BE2C (cell line): ENCODE measurements at regions not wholly inside any gene's neighbourhood (a gene's known extent, or its start where the extent isn't known, plus 50 kb on each side); places are given as distances from the start of the nearest gene placed in this dataset.

ENCODE experiments used
- DNase-seq: peaks from one replicate; pipeline ENCODE4 v3.0.0-alpha.2; 2020
- H3K27me3 ChIP-seq: fragments of 250-450 bp; sonication (Bioruptor Pico); 2 replicates; pipeline ENCODE4 v1.5.1; 2020; ENCODE audit warnings: mild to moderate bottlenecking
- H3K36me3 ChIP-seq: fragments of 250-450 bp; sonication (Bioruptor Pico); 2 replicates; pipeline ENCODE4 v1.5.1; 2020; ENCODE audit warnings: mild to moderate bottlenecking
- H3K4me1 ChIP-seq: fragments of 250-450 bp; sonication (Bioruptor Pico); 2 replicates; pipeline ENCODE4 v1.5.1; 2020
- H3K4me3 ChIP-seq: 2 replicates; pipeline ENCODE4 v1.5.1; 2011; ENCODE audit warnings: low read depth, low read length
- H3K9me3 ChIP-seq: fragments of 250-450 bp; sonication (Bioruptor Pico); 2 replicates; pipeline ENCODE4 v1.5.1; 2020
- TF ChIP-seq, protein P1 (sequence below): IDR thresholded peaks from 2 replicates; pipeline ENCODE4 v1.5.1; 2012; ENCODE audit warnings: mild to moderate bottlenecking, low read depth, low read length

DNA sequence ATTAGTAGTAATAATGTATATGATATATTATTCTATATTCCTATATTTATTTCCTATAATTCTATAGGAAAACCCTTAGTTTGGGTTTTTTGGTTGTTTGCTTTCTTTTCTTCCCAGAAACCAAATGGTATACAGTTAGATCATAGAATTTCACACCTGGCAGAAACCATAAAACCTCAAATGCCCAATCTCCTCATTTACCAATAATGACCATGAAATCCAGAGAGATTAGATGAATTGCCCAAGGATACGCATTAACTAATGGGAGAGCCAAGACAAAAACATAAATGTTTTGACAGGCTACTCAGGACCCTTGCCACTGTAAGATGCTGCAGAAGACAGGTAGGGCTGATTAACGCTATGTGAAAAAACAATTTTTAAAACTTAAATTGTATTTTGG lies 158.7 kb upstream of the FST start:
- Histone ChIP-seq H3K9me3 (no peaks in the 10 kb centered on the region), H3K4me1 (no peaks in the 10 kb centered on the region), H3K4me3 (no peak overlapping the region), H3K27me3 (no peaks in the 10 kb centered on the region), H3K36me3 (no peaks in the 10 kb centered on the region)
- DNase-seq, result no peak
- TF ChIP-seq, protein P1, sequence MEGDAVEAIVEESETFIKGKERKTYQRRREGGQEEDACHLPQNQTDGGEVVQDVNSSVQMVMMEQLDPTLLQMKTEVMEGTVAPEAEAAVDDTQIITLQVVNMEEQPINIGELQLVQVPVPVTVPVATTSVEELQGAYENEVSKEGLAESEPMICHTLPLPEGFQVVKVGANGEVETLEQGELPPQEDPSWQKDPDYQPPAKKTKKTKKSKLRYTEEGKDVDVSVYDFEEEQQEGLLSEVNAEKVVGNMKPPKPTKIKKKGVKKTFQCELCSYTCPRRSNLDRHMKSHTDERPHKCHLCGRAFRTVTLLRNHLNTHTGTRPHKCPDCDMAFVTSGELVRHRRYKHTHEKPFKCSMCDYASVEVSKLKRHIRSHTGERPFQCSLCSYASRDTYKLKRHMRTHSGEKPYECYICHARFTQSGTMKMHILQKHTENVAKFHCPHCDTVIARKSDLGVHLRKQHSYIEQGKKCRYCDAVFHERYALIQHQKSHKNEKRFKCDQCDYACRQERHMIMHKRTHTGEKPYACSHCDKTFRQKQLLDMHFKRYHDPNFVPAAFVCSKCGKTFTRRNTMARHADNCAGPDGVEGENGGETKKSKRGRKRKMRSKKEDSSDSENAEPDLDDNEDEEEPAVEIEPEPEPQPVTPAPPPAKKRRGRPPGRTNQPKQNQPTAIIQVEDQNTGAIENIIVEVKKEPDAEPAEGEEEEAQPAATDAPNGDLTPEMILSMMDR, result no peak

DNA sequence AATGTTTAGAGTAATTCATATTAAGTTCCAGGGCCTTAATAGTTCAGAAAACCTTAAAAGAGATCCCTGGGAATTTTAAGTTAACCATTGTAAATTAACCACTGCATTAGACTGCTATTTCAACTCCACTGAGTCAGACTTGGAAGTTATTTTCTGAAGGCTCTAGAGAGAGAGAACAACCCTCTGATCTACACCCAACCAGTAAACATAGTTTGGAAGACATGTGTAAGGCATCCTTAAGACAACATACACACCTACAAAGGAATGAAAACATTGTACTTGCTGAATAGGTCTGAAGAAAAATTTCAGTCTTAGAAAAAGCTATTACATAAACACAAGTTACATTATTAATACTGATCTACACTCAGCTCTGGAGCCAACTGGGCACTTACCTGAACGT lies 158.2 kb upstream of the FST start:
- H3K4me1 ChIP-seq, result no peaks in the 10 kb centered on the region
- no peaks in the 10 kb centered on the region for H3K36me3 ChIP-seq
- TF ChIP-seq, protein P1, result no peak
- DNase-seq, result no peak
- no peak overlapping the region for H3K4me3 ChIP-seq
- H3K9me3 ChIP-seq, result no peaks in the 10 kb centered on the region
- H3K27me3 ChIP-seq, result no peaks in the 10 kb centered on the region

DNA sequence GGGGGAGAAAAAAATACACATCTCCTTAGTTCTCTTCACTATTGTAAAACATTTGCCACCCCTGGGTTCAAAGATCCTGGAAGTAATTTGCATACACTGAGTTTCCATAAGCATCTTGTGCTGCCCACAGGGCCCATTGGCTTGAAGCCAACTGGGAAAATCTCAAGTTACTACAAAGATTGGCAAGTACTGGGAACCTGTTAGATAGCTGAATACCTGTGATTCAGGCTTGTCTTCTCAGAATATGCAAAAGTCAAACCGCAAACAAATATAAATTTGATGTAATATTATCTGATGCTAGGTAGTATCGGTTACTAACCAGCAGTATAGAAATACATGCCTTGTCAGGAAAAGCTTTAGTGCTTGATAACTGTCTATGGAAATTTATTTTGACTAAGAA lies 156.9 kb upstream of the FST start:
- Histone ChIP-seq H3K9me3 (no peaks in the 10 kb centered on the region), H3K4me3 (no peak overlapping the region), H3K36me3 (no peaks in the 10 kb centered on the region), H3K4me1 (no peaks in the 10 kb centered on the region), H3K27me3 (no peaks in the 10 kb centered on the region)
- DNase-seq, result no peak
- TF ChIP-seq, protein P1, result no peak

DNA sequence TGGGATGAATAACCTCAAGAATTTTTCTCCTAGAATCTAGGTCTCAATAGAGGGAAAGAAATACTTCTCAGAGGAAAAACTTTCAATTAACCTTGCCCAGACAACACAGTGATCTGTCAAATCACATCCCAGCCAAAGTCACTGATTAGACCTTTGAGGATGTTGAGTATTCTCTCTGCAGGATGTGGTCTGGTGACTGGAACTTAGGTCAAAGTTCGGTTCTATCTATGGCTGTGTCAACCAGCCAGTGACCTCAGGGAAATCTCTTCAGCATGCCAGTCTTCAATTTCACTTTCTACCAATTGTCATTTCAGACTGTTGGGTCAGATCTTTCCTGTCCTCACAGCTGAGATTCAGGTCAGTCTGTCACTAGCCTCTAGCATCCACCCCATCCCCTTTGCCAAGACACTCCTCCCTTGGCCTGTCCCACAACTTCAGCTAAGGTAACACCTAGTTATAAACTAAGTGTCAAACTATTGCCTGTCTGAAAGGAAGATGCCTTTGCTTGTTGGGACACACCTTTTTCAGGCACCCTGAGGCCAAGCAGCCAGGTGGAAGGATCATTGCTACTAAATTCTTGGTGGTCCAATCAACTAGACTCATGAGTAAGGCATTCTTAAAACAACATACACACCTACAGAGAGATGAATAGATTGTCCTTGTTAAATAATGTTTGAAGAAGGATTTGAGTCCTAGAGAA lies 156.3 kb upstream of the FST start:
- no peak for DNase-seq
- Histone ChIP-seq H3K4me1 (no peaks in the 10 kb centered on the region), H3K36me3 (no peaks in the 10 kb centered on the region), H3K27me3 (no peaks in the 10 kb centered on the region), H3K9me3 (no peaks in the 10 kb centered on the region), H3K4me3 (no peak overlapping the region)
- TF ChIP-seq, protein P1, result no peak

DNA sequence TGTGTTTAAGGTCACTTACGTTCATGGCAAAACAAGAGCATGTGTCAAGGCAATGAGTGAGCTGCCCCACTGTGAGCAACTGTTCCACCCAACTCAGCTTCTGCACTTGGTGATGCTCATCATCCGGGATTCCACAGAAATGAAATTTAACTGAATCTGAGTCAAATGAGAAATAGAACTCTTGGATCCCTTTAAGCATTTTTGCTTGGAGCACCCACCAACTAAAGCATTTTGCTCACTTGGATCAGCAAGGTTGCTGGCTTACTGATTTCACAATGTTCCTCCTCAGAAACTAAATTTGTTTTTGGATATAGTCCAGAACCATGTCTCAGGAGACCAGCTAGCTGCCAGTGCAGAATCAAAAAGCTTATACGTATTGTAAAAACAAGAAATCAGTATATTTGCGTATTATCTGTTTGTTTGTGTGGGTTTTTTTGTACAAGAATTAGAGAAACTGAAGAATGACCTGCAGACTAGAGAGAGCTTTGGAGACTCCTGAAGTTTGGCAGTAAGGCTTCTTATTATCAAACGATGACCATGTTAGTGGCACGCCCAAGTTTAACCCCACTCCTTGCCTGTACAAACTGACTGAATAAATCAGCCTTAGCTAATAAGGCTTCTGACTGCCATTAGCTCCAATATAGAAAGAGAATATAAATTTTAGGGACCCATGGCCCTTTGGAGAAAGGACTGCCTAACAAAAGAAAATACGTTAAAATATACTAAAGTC lies 153.8 kb upstream of the FST start:
- no peaks in the 10 kb centered on the region for H3K36me3 ChIP-seq
- no peak overlapping the region for H3K4me3 ChIP-seq
- TF ChIP-seq, protein P1, result no peak
- no peaks in the 10 kb centered on the region for H3K9me3 ChIP-seq
- H3K27me3 ChIP-seq, result no peaks in the 10 kb centered on the region
- H3K4me1 ChIP-seq, result no peaks in the 10 kb centered on the region
- no peak for DNase-seq

DNA sequence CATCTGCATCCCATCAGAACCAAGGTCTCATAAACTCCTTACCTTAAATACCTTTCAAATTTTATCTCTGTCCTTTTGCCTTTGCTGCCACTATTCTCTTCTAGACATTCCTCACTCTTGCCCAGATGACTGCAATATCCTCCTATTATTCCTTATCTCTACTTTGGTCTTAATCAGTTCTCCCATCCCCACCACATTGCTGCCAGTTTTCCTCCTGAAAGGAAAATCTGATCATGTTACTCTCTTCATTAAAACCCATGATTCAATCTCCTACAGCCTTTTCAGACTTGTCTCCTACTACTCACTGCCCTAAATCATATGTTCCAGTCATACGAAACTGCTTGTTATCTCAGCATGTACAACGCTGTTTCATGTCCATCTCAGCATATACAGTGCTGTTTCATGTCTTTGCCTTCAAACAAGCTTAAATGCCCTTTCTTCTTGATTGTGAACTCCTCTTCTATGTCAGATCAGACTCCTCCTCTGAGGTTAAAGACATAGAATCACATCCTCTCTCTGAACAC lies 152.6 kb upstream of the FST start:
- no peaks in the 10 kb centered on the region for H3K27me3 ChIP-seq
- no peak overlapping the region for H3K4me3 ChIP-seq
- no peak for DNase-seq
- TF ChIP-seq, protein P1, result no peak
- no peaks in the 10 kb centered on the region for H3K9me3 ChIP-seq
- no peaks in the 10 kb centered on the region for H3K36me3 ChIP-seq
- H3K4me1 ChIP-seq, result no peaks in the 10 kb centered on the region
